Loucy (cell line): ENCODE measurements at regions not wholly inside any gene's neighbourhood (a gene's known extent, or its start where the extent isn't known, plus 50 kb on each side); places are given as distances from the start of the nearest gene placed in this dataset.

Experiments
- H2AFZ ChIP-seq: fragments of 200-600 bp; sonication (generic); 2 replicates; pipeline ENCODE4 v1.6.0; 2016; ENCODE audit warnings: antibody characterized with exemption, mild to moderate bottlenecking, low read length, moderate library complexity
- H3F3A ChIP-seq: fragments of 200-600 bp; 2 replicates; pipeline ENCODE4 v1.6.0; 2016; ENCODE audit warnings: antibody characterized with exemption, low read depth, mild to moderate bottlenecking
- H3K27me3 ChIP-seq: fragments of 200-600 bp; sonication (generic); 2 replicates; pipeline ENCODE4 v1.6.1; 2014; ENCODE audit warnings: low read length, mild to moderate bottlenecking; ENCODE audit not compliant: insufficient read depth, poor library complexity, severe bottlenecking
- H3K36me3 ChIP-seq: fragments of 200-600 bp; sonication (generic); 2 replicates; pipeline ENCODE4 v1.6.1; 2016; ENCODE audit warnings: low read length; ENCODE audit not compliant: insufficient read depth
- H3K4me1 ChIP-seq: fragments of 200-600 bp; sonication (generic); 2 replicates; pipeline ENCODE4 v1.5.1; 2014; ENCODE audit warnings: low read length, mild to moderate bottlenecking; ENCODE audit not compliant: insufficient read depth, poor library complexity, severe bottlenecking
- H3K4me2 ChIP-seq: fragments of 200-600 bp; sonication (generic); 2 replicates; pipeline ENCODE4 v1.6.0; 2014; ENCODE audit warnings: antibody characterized with exemption, low read length, low read depth, mild to moderate bottlenecking; ENCODE audit not compliant: poor library complexity, severe bottlenecking
- H3K4me3 ChIP-seq: fragments of 200-600 bp; sonication (generic); 2 replicates; pipeline ENCODE4 v1.5.1; 2014; ENCODE audit warnings: low read length, mild to moderate bottlenecking, mixed read lengths; ENCODE audit not compliant: poor library complexity, severe bottlenecking
- H3K79me2 ChIP-seq: fragments of 200-600 bp; sonication (generic); 2 replicates; pipeline ENCODE4 v1.6.1; 2014; ENCODE audit warnings: low read length; ENCODE audit not compliant: insufficient read depth
- H3K9ac ChIP-seq: fragments of 200-600 bp; sonication (generic); 2 replicates; pipeline ENCODE4 v1.6.0; 2014; ENCODE audit warnings: mild to moderate bottlenecking, low read depth, low read length, moderate library complexity; ENCODE audit not compliant: poor library complexity, severe bottlenecking
- H3K9me2 ChIP-seq: fragments of 200-600 bp; sonication (generic); replicated peaks from 2 replicates; pipeline ENCODE4 v1.6.1; 2016; ENCODE audit warnings: low read depth, low read length, mixed read lengths
- H3K9me3 ChIP-seq: fragments of 200-600 bp; sonication (generic); 2 replicates; pipeline ENCODE4 v1.6.1; 2014; ENCODE audit warnings: mild to moderate bottlenecking, antibody characterized with exemption, low read length, low read depth; ENCODE audit not compliant: insufficient read depth
- H4K20me1 ChIP-seq: fragments of 200-600 bp; sonication (generic); 2 replicates; pipeline ENCODE4 v1.6.0; 2014; ENCODE audit warnings: antibody characterized with exemption, low read length, mild to moderate bottlenecking; ENCODE audit not compliant: insufficient read depth, poor library complexity, severe bottlenecking
- CTCF ChIP-seq: fragments of 200-600 bp; sonication (generic); conservative IDR thresholded peaks from 2 replicates; pipeline ENCODE4 v1.5.1; 2014; ENCODE audit warnings: mild to moderate bottlenecking, antibody characterized with exemption, low read length
- EZH2phosphoT487 ChIP-seq: fragments of 200-600 bp; IDR thresholded peaks from 2 replicates; pipeline ENCODE4 v1.6.1; 2018; ENCODE audit warnings: antibody characterized with exemption, mild to moderate bottlenecking, moderate library complexity, borderline replicate concordance

GRCh38 chr10:65816536-65816935 is 1109.3 kb upstream of the LRRTM3 start:
- H3K4me1 ChIP-seq = no peaks in the 10 kb centered on the region
- no peak overlapping the region for H2AFZ ChIP-seq
- H3K36me3 ChIP-seq = no peaks in the 10 kb centered on the region
- H3F3A ChIP-seq = no peaks in the 10 kb centered on the region
- H3K4me2 ChIP-seq = no peak overlapping the region
- H3K9me2 ChIP-seq = no peaks in the 10 kb centered on the region
- TF ChIP-seq CTCF = no peak
- no peak for TF ChIP-seq EZH2phosphoT487
- no peak overlapping the region for H3K9ac ChIP-seq
- no peaks in the 10 kb centered on the region for H3K27me3 ChIP-seq
- H3K9me3 ChIP-seq = no peaks in the 10 kb centered on the region
- no peaks in the 10 kb centered on the region for H3K79me2 ChIP-seq
- no peak overlapping the region for H3K4me3 ChIP-seq
- no peaks in the 10 kb centered on the region for H4K20me1 ChIP-seq

- H3K79me2 ChIP-seq = no peaks in the 10 kb centered on the region
Observed at GRCh38 chr10:65818990-65819389, 1106.8 kb upstream of the LRRTM3 start.

GRCh38 chr10:65827359-65827758 is 1098.5 kb upstream of the LRRTM3 start:
- no peak overlapping the region for H3K4me3 ChIP-seq
- H3K79me2 ChIP-seq = no peaks in the 10 kb centered on the region
- no peak overlapping the region for H3K4me2 ChIP-seq
- H3K9ac ChIP-seq = no peak overlapping the region
- no peaks in the 10 kb centered on the region for H3K4me1 ChIP-seq
- no peaks in the 10 kb centered on the region for H4K20me1 ChIP-seq
- H3K27me3 ChIP-seq = no peaks in the 10 kb centered on the region
- no peak overlapping the region for H2AFZ ChIP-seq
- no peaks in the 10 kb centered on the region for H3K9me2 ChIP-seq
- TF ChIP-seq CTCF (no peak), EZH2phosphoT487 (no peak)
- no peaks in the 10 kb centered on the region for H3K36me3 ChIP-seq
- 0 out of 2 replicates have a peak, but pooled peaks cover 4% of the 10 kb centered on the region for H3K9me3 ChIP-seq
- no peaks in the 10 kb centered on the region for H3F3A ChIP-seq

More at GRCh38 chr10:65818990-65819389, 1106.8 kb upstream of the LRRTM3 start:
- H4K20me1 ChIP-seq = no peaks in the 10 kb centered on the region
- H3K4me2 ChIP-seq = no peak overlapping the region
- H3K36me3 ChIP-seq = no peaks in the 10 kb centered on the region
- H3K9me3 ChIP-seq = 0 out of 2 replicates have a peak, but pooled peaks cover under 1% of the 10 kb centered on the region
- H3K4me1 ChIP-seq = no peaks in the 10 kb centered on the region
- H2AFZ ChIP-seq = no peak overlapping the region
- no peaks in the 10 kb centered on the region for H3K27me3 ChIP-seq
- H3F3A ChIP-seq = no peaks in the 10 kb centered on the region
- no peak overlapping the region for H3K4me3 ChIP-seq
- no peaks in the 10 kb centered on the region for H3K9me2 ChIP-seq
- no peak overlapping the region for H3K9ac ChIP-seq
- TF ChIP-seq CTCF = no peak
- TF ChIP-seq EZH2phosphoT487 = no peak
